ENCODE measurements at regions not wholly inside any gene's neighbourhood (a gene's known extent, or its start where the extent isn't known, plus 50 kb on each side); places are given as distances from the start of the nearest gene placed in this dataset.

- in situ Hi-C loops (cut with HindIII; ENCODE audit: low pct_unique_long_range_greater_than_20kb, low sequenced_read_pairs): no loop called here
- H3K27ac ChIP-seq (ENCODE audit: low read length): no peak overlapping the region
- no peak for TF ChIP-seq SIN3A (IDR thresholded peaks at IDR 0.05; ENCODE audit: borderline replicate concordance, insufficient read depth, low read depth, low read length)
- no peak for ATAC-seq
- H3K9me3 ChIP-seq (ENCODE audit: control insufficient read depth, insufficient read depth, low read depth, low read length): no peaks in the 10 kb centered on the region
- DNase-seq (ENCODE audit: low read depth, low spot score): no peak
- H3K36me3 ChIP-seq (ENCODE audit: control insufficient read depth, insufficient read depth, low read length): no peaks in the 10 kb centered on the region
- ChIA-PET CTCF (no interaction called here), POLR2A (no interaction called here)
- intact Hi-C loops (cut with micrococcal nuclease; ENCODE audit: unreplicated experiment): no loop called here
- no peaks in the 10 kb centered on the region for H3K4me1 ChIP-seq (ENCODE audit: control insufficient read depth, insufficient read depth, low read length)
- BruUV-seq (replicated peaks): no TSS peak
- no peaks in the 10 kb centered on the region for H3K27me3 ChIP-seq (ENCODE audit: control insufficient read depth, insufficient read depth, low read length)
- no peak overlapping the region for H3K4me3 ChIP-seq (ENCODE audit: low read depth in 2 of 2, low read length in 2 of 2)
Observed at GRCh38 chr1:101158424-101158823, 78.4 kb upstream of the S1PR1 start.

GRCh38 chr1:101154547-101154946 lies 82.3 kb upstream of the S1PR1 start:
- no TSS peak for BruUV-seq (replicated peaks)

More at GRCh38 chr1:101154547-101154946, 82.3 kb upstream of the S1PR1 start:
- intact Hi-C loops (cut with micrococcal nuclease; ENCODE audit: unreplicated experiment) (no loop called here), in situ Hi-C loops (cut with HindIII; ENCODE audit: low pct_unique_long_range_greater_than_20kb, low sequenced_read_pairs) (no loop called here)
- no peak for DNase-seq (ENCODE audit: low read depth, low spot score)
- H3K4me3 ChIP-seq (ENCODE audit: low read depth in 2 of 2, low read length in 2 of 2): no peak overlapping the region
- no peaks in the 10 kb centered on the region for H3K4me1 ChIP-seq (ENCODE audit: control insufficient read depth, insufficient read depth, low read length)
- no peak for ATAC-seq
- H3K27me3 ChIP-seq (ENCODE audit: control insufficient read depth, insufficient read depth, low read length): no peaks in the 10 kb centered on the region
- no peaks in the 10 kb centered on the region for H3K9me3 ChIP-seq (ENCODE audit: control insufficient read depth, insufficient read depth, low read depth, low read length)
- ChIA-PET CTCF (no interaction called here), POLR2A (no interaction called here)
- TF ChIP-seq SIN3A (IDR thresholded peaks at IDR 0.05; ENCODE audit: borderline replicate concordance, insufficient read depth, low read depth, low read length) (no peak), TCF7L2 (IDR thresholded peaks at IDR 0.05; ENCODE audit: low read depth, low read length) (no peak), CTCF (IDR thresholded peaks at IDR 0.05) (no peak), REST (IDR thresholded peaks at IDR 0.05; ENCODE audit: insufficient read depth in 1 of 2, low read depth in 2 of 2, low read length in 1 of 2) (no peak), POLR2AphosphoS5 (IDR thresholded peaks at IDR 0.05; ENCODE audit: low read depth, low read length) (no peak)
- no peaks in the 10 kb centered on the region for H3K36me3 ChIP-seq (ENCODE audit: control insufficient read depth, insufficient read depth, low read length)
- no peak overlapping the region for H3K27ac ChIP-seq (ENCODE audit: low read length)

Data from Panc1 (cell line).